OCI-LY1 (cell line): ENCODE measurements at regions not wholly inside any gene's neighbourhood (a gene's known extent, or its start where the extent isn't known, plus 50 kb on each side); places are given as distances from the start of the nearest gene placed in this dataset.

ENCODE experiments used
- EZH2 ChIP-seq: fragments of 200-600 bp; sonication (generic), shearing (Covaris generic); IDR thresholded peaks from 2 replicates; pipeline ENCODE4 v1.8.0; 2017; ENCODE audit warnings: borderline replicate concordance, mixed run types, mild to moderate bottlenecking, antibody characterized with exemption, low read length, moderate library complexity, mixed read lengths
- TF ChIP-seq, protein P1 (sequence below): fragments of 200-600 bp; sonication (generic), shearing (Covaris generic); IDR thresholded peaks from 2 replicates; pipeline ENCODE4 v1.5.1; 2017; ENCODE audit warnings: mild to moderate bottlenecking, antibody characterized with exemption, low read length, moderate library complexity, mixed read lengths

DNA sequence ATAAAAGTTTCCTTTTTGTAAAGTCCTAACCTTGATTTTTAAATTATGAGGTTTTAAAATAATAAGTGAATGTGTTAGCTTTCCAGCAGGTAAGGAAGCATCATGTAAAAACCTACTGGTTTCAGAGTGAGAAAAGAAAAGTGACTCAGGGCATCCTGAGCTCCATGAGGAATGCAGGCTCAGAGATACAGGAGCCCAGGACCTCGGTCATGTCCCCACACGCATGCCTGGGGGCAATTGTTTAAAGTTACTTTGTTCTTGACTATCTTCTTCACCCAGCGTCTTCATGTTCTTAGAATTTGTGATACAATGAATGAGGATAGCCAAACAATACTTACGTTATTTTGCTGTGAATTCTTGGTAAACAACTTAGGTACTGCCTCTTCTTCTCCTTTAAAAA lies 117.4 kb upstream of the PLPPR5 start:
- TF ChIP-seq, protein P1, sequence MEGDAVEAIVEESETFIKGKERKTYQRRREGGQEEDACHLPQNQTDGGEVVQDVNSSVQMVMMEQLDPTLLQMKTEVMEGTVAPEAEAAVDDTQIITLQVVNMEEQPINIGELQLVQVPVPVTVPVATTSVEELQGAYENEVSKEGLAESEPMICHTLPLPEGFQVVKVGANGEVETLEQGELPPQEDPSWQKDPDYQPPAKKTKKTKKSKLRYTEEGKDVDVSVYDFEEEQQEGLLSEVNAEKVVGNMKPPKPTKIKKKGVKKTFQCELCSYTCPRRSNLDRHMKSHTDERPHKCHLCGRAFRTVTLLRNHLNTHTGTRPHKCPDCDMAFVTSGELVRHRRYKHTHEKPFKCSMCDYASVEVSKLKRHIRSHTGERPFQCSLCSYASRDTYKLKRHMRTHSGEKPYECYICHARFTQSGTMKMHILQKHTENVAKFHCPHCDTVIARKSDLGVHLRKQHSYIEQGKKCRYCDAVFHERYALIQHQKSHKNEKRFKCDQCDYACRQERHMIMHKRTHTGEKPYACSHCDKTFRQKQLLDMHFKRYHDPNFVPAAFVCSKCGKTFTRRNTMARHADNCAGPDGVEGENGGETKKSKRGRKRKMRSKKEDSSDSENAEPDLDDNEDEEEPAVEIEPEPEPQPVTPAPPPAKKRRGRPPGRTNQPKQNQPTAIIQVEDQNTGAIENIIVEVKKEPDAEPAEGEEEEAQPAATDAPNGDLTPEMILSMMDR, result no peak
- no peak for TF ChIP-seq EZH2
